Caco-2 (cell line): ENCODE measurements at regions not wholly inside any gene's neighbourhood (a gene's known extent, or its start where the extent isn't known, plus 50 kb on each side); places are given as distances from the start of the nearest gene placed in this dataset.

ENCODE experiments used
- BruUV-seq: library from RNA; stranded (reverse); fragments of 400-500 nt; replicated peaks from 2 replicates; lab custom pipeline; 2021; lab: Mats Ljungman, UMichigan
- CTCF ChIA-PET: fragments of 300-600 bp; sonication (Branson Sonifier 250); formaldehyde crosslinking; loops from one replicate; lab custom pipeline; 2022; ENCODE audit warnings: antibody characterized with exemption; lab: Charles Lee
- POLR2A ChIA-PET: fragments of 300-600 bp; sonication (Branson Sonifier 250); formaldehyde crosslinking; loops from one replicate; lab custom pipeline; 2022; ENCODE audit warnings: antibody characterized with exemption; lab: Charles Lee
- DNase-seq, 2 experiments: peaks; one replicate each; pipeline versions ENCODE4 v3.0.0 to v3.0.0-alpha.2; 2020 to 2022
- H3K27me3 ChIP-seq: replicated peaks from 2 replicates; pipeline ENCODE4 v1.6.0; 2011; ENCODE audit warnings: low read length; ENCODE audit not compliant: control insufficient read depth, insufficient read depth
- H3K36me3 ChIP-seq: 2 replicates; pipeline ENCODE4 v1.5.1; 2011; ENCODE audit warnings: low read length; ENCODE audit not compliant: control insufficient read depth, insufficient read depth
- H3K4me1 ChIP-seq: fragments of 250-450 bp; sonication (Bioruptor Pico); 2 replicates; pipeline ENCODE4 v1.5.1; 2020; ENCODE audit warnings: mild to moderate bottlenecking
- H3K4me3 ChIP-seq: 2 replicates; pipeline ENCODE4 v1.5.1; 2011; ENCODE audit warnings: low read depth, mild to moderate bottlenecking, control low read depth, low read length
- H3K9me3 ChIP-seq: fragments of 250-450 bp; sonication (Bioruptor Pico); 2 replicates; pipeline ENCODE4 v1.5.1; 2020; ENCODE audit warnings: mild to moderate bottlenecking, moderate library complexity
- H3K27ac Mint-ChIP-seq: one replicate; pipeline ENCODE4 v1.8.0; 2022; ENCODE audit warnings: mixed read lengths; ENCODE audit not compliant: unreplicated experiment
- H3K27me3 Mint-ChIP-seq: one replicate; pipeline ENCODE4 v1.8.0; 2022; ENCODE audit warnings: mixed read lengths; ENCODE audit not compliant: insufficient read depth, unreplicated experiment
- H3K36me3 Mint-ChIP-seq: one replicate; pipeline ENCODE4 v1.8.0; 2022; ENCODE audit warnings: mild to moderate bottlenecking, mixed read lengths; ENCODE audit not compliant: insufficient read depth, unreplicated experiment
- H3K4me1 Mint-ChIP-seq: one replicate; pipeline ENCODE4 v1.8.0; 2022; ENCODE audit warnings: low read depth, mixed read lengths; ENCODE audit not compliant: unreplicated experiment
- H3K4me3 Mint-ChIP-seq: one replicate; pipeline ENCODE4 v1.8.0; 2022; ENCODE audit warnings: mild to moderate bottlenecking, moderate library complexity, mixed read lengths; ENCODE audit not compliant: unreplicated experiment
- H3K9me3 Mint-ChIP-seq: one replicate; pipeline ENCODE4 v1.8.0; 2022; ENCODE audit warnings: mixed read lengths; ENCODE audit not compliant: unreplicated experiment
- CTCF ChIP-seq, 2 experiments: fragments of 200-600 bp in 1 of 2; IDR thresholded peaks; 1 replicate in 1 of 2; 2 replicates in 1 of 2; pipeline versions ENCODE4 v1.5.1 to v1.8.0; 2011 to 2022; ENCODE audit warnings: antibody characterized with exemption in 1 of 2, control low read depth in 1 of 2, inconsistent platforms in 1 of 2, low read depth in 1 of 2, low read length in 1 of 2, mild to moderate bottlenecking in 1 of 2, moderate library complexity in 1 of 2; ENCODE audit not compliant: insufficient read depth in 1 of 2, severe bottlenecking in 1 of 2, unreplicated experiment in 1 of 2
- intact Hi-C: fragments of 100-400 bp; cut with micrococcal nuclease; formaldehyde crosslinking; loops from one replicate; pipeline ENCODE4 v1.10.0; 2022; ENCODE audit not compliant: unreplicated experiment

DNA sequence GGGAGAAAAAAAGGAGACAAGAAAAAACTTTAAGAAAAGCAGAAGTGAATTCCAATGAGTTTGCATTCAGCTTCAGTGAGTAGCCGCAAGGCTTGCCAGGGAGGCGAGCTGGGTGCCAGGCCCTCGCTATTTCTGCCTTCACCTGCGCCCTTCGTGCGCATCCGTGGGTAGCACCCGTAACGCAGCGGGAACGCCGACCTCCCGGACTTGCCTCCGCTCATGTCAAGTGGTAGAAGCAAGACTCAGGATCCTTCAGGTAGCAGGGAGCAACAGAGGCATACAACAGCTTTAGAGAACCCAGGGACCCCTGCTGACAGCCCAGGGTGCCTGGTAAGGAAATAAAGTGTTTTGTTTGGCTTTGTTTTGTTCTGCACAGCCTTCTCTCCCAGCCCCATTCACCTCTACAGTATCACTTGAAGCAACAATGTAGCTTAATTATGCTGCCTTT, 140.0 kb upstream of the BCOR start:
- TF ChIP-seq CTCF (IDR thresholded peaks at IDR 0.05; ENCODE audit: insufficient read depth in 1 of 2, low read depth in 1 of 2, low read length in 1 of 2, severe bottlenecking in 1 of 2, unreplicated experiment in 1 of 2): no peak
- no peaks in the 10 kb centered on the region for H3K27me3 ChIP-seq
- no TSS peak for BruUV-seq
- no peaks in the 10 kb centered on the region for H3K9me3 Mint-ChIP-seq
- no peak for DNase-seq
- no peak overlapping the region for H3K4me3 ChIP-seq
- no peaks in the 10 kb centered on the region for H3K9me3 ChIP-seq
- CTCF ChIA-PET: no interaction called here
- H3K36me3 Mint-ChIP-seq: no peaks in the 10 kb centered on the region
- H3K27ac Mint-ChIP-seq: no peak overlapping the region
- no peak overlapping the region for H3K4me3 Mint-ChIP-seq
- H3K27me3 Mint-ChIP-seq: no peaks in the 10 kb centered on the region
- POLR2A ChIA-PET: no interaction called here
- H3K4me1 ChIP-seq: no peaks in the 10 kb centered on the region
- H3K4me1 Mint-ChIP-seq: no peaks in the 10 kb centered on the region
- H3K36me3 ChIP-seq: no peaks in the 10 kb centered on the region
- intact Hi-C loops: no loop called here

- intact Hi-C loops: no loop called here
- ChIA-PET POLR2A (no interaction called here), CTCF (no interaction called here)
- Mint-ChIP-seq H3K4me1 (no peaks in the 10 kb centered on the region), H3K36me3 (no peaks in the 10 kb centered on the region), H3K9me3 (no peaks in the 10 kb centered on the region), H3K4me3 (no peak overlapping the region), H3K27ac (no peak overlapping the region), H3K27me3 (no peaks in the 10 kb centered on the region)
- H3K36me3 ChIP-seq: no peaks in the 10 kb centered on the region
- DNase-seq: no peak
- no peak for TF ChIP-seq CTCF (IDR thresholded peaks at IDR 0.05; ENCODE audit: insufficient read depth in 1 of 2, low read depth in 1 of 2, low read length in 1 of 2, severe bottlenecking in 1 of 2, unreplicated experiment in 1 of 2)
- no peaks in the 10 kb centered on the region for H3K9me3 ChIP-seq
- no TSS peak for BruUV-seq
- H3K4me1 ChIP-seq: no peaks in the 10 kb centered on the region
- no peak overlapping the region for H3K4me3 ChIP-seq
- no peaks in the 10 kb centered on the region for H3K27me3 ChIP-seq
Observed at GRCh38 chrX:40230646-40231045, 132.9 kb upstream of the BCOR start.

DNA sequence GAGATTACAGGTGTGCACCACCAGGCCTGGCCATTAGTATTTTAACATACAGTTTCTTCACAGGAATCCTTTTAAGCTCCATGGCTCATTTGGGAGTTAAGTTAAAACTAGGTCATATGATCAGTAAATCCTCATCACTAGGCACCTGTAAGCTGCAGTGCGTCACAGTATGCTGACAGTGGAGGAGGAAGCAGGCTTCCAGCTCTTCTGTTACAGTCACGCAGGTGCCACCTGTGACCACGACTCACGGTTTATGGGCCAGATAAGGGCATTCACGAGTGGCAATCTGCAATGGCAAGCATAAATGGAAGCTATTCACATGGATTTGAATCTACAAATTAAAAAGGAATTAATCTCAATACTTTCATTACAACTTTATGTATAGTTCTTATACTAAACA, 129.4 kb upstream of the BCOR start:
- Histone ChIP-seq H3K4me1 (no peaks in the 10 kb centered on the region), H3K9me3 (no peaks in the 10 kb centered on the region), H3K27me3 (no peaks in the 10 kb centered on the region), H3K36me3 (no peaks in the 10 kb centered on the region), H3K4me3 (no peak overlapping the region)
- ChIA-PET CTCF (no interaction called here), POLR2A (no interaction called here)
- TF ChIP-seq CTCF (IDR thresholded peaks at IDR 0.05; ENCODE audit: insufficient read depth in 1 of 2, low read depth in 1 of 2, low read length in 1 of 2, severe bottlenecking in 1 of 2, unreplicated experiment in 1 of 2): no peak
- intact Hi-C loops: no loop called here
- Mint-ChIP-seq H3K9me3 (no peaks in the 10 kb centered on the region), H3K4me3 (no peak overlapping the region), H3K4me1 (peaks cover 6% of the 10 kb centered on the region), H3K27me3 (no peaks in the 10 kb centered on the region), H3K27ac (no peak overlapping the region), H3K36me3 (no peaks in the 10 kb centered on the region)
- no TSS peak for BruUV-seq
- no peak for DNase-seq
